ENCODE measurements at regions not wholly inside any gene's neighbourhood (a gene's known extent, or its start where the extent isn't known, plus 50 kb on each side); places are given as distances from the start of the nearest gene placed in this dataset.
A peak's percentile ranks its signal among the peaks of the same experiment; 100 is the strongest.

- DNase-seq (ENCODE audit: low read depth) = no peak
- TF ChIP-seq CTCF (IDR thresholded peaks at IDR 0.05; ENCODE audit: insufficient read depth, low read depth, low read length, missing control alignments) = no peak
- no peak overlapping the region for H3K4me3 ChIP-seq (ENCODE audit: low read length)
Observed at GRCh38 chr1:208821939-208822338, 577.8 kb upstream of the PLXNA2 start.

- no peak overlapping the region for H3K4me3 ChIP-seq (ENCODE audit: low read length)
- TF ChIP-seq CTCF (IDR thresholded peaks at IDR 0.05; ENCODE audit: insufficient read depth, low read depth, low read length, missing control alignments) = no peak
- no peak for DNase-seq (ENCODE audit: low read depth)
Observed at GRCh38 chr1:208825300-208825699, 581.1 kb upstream of the PLXNA2 start.

GRCh38 chr1:208829595-208829994 lies 585.4 kb upstream of the PLXNA2 start:
- no peak overlapping the region for H3K4me3 ChIP-seq (ENCODE audit: low read length)
- TF ChIP-seq CTCF (IDR thresholded peaks at IDR 0.05; ENCODE audit: insufficient read depth, low read depth, low read length, missing control alignments) = no peak
- DNase-seq (ENCODE audit: low read depth) = peak; percentile 37

- no peak overlapping the region for H3K4me3 ChIP-seq (ENCODE audit: low read length)
- no peak for TF ChIP-seq CTCF (IDR thresholded peaks at IDR 0.05; ENCODE audit: insufficient read depth, low read depth, low read length, missing control alignments)
- peak; percentile 46 for DNase-seq (ENCODE audit: low read depth)
Observed at GRCh38 chr1:208834381-208835096, 590.4 kb upstream of the PLXNA2 start.

- DNase-seq (ENCODE audit: low read depth) = no peak
- no peak for TF ChIP-seq CTCF (IDR thresholded peaks at IDR 0.05; ENCODE audit: insufficient read depth, low read depth, low read length, missing control alignments)
Observed at GRCh38 chr1:208835097-208835463, 590.9 kb upstream of the PLXNA2 start.

GRCh38 chr1:208835781-208836180 lies 591.6 kb upstream of the PLXNA2 start:
- TF ChIP-seq CTCF (IDR thresholded peaks at IDR 0.05; ENCODE audit: insufficient read depth, low read depth, low read length, missing control alignments) = no peak
- no peak for DNase-seq (ENCODE audit: low read depth)
- no peak overlapping the region for H3K4me3 ChIP-seq (ENCODE audit: low read length)

More at GRCh38 chr1:208835097-208835463, 590.9 kb upstream of the PLXNA2 start:
- no peak overlapping the region for H3K4me3 ChIP-seq (ENCODE audit: low read length)

GRCh38 chr1:208837242-208837641 lies 593.1 kb upstream of the PLXNA2 start:
- no peak for TF ChIP-seq CTCF (IDR thresholded peaks at IDR 0.05; ENCODE audit: insufficient read depth, low read depth, low read length, missing control alignments)
- peak; percentile 68 for DNase-seq (ENCODE audit: low read depth)
- H3K4me3 ChIP-seq (ENCODE audit: low read length) = no peak overlapping the region
